Adrenal gland (tissue), 9 donors: ENCODE measurements at regions not wholly inside any gene's neighbourhood (a gene's known extent, or its start where the extent isn't known, plus 50 kb on each side); places are given as distances from the start of the nearest gene placed in this dataset.

Experiments
- DNase-seq, 7 donors: peaks; one replicate each; pipeline ENCODE4 v3.0.0-alpha.2; 2019 to 2020
- H3K27ac ChIP-seq, 5 donors: fragments of 200-600 bp; sonication (generic) in 4 of 5; 1 replicate in 3 of 5; 2 replicates in 2 of 5; pipeline versions ENCODE4 v1.5.1 to v1.8.0; 2016 to 2020; ENCODE audit warnings: mild to moderate bottlenecking in 1 of 5
- H3K27me3 ChIP-seq: fragments of 200-600 bp; 2 replicates; pipeline ENCODE4 v1.8.0; 2021
- H3K36me3 ChIP-seq, 2 donors: fragments of 200-600 bp; replicated peaks in 1 of 2; 1 replicate in 1 of 2; 2 replicates in 1 of 2; pipeline versions ENCODE4 v1.5.1 to v1.8.0; 2018 to 2022
- H3K4me1 ChIP-seq, 2 donors: fragments of 200-600 bp; replicated peaks in 1 of 2; 1 replicate in 1 of 2; 2 replicates in 1 of 2; pipeline versions ENCODE4 v1.5.1 to v1.8.0; 2018 to 2021
- H3K4me3 ChIP-seq, 4 donors: fragments of 200-600 bp; sonication (generic) in 3 of 4; one replicate each; pipeline ENCODE4 v1.5.1; 2016 to 2018
- H3K9me3 ChIP-seq, 3 donors: fragments of 200-600 bp; sonication (generic) in 1 of 3; replicated peaks in 1 of 3; 1 replicate in 2 of 3; 2 replicates in 1 of 3; pipeline versions ENCODE4 v1.5.1 to v1.8.0; 2016 to 2021
- POLR2A ChIP-seq, 2 donors: fragments of 450-650 bp; IDR thresholded peaks; one replicate each; pipeline ENCODE4 v1.6.1; 2017; ENCODE audit warnings: antibody characterized with exemption in 2 of 2, mild to moderate bottlenecking in 2 of 2, moderate library complexity in 1 of 2
- WGBS, 4 donors: extraction: QIAGEN DNeasy Blood & Tissue Kit in 2 of 4; methylation state at CpG; one replicate each; pipeline versions ENCODE4 v1.1.5 to v1.1.7; 2013 to 2017; 5-methylcytosine and 5-hydroxymethylcytosine counted together
- intact Hi-C, 2 donors: fragments of 100-400 bp; cut with DNase I; formaldehyde crosslinking; loops; one replicate each; pipeline versions ENCODE4 v1.14.1 to v1.15.0; 2022 to 2023
- TF ChIP-seq, protein P1 (sequence below), 6 experiments: fragments of 450-650 bp in 4 of 6; fragments of 200-600 bp in 2 of 6; sonication (generic) in 1 of 6; IDR thresholded peaks; 1 replicate in 5 of 6; 2 replicates in 1 of 6; pipeline versions ENCODE4 v1.5.1 to v1.8.0; 2016 to 2021; ENCODE audit warnings: antibody characterized with exemption in 6 of 6, mild to moderate bottlenecking in 2 of 6, moderate library complexity in 1 of 6
- donor health status: healthy with polysubstance abuse.
- donor health status: Bipolar disorder and iron deficiency.
- donor health status: DM: yes; HTN: yes; CAD: no.
- donor health status: DM: no; HTN: no; CAD: no.
- donor health status: DM: no; HTN: no; CAD: no.

DNA sequence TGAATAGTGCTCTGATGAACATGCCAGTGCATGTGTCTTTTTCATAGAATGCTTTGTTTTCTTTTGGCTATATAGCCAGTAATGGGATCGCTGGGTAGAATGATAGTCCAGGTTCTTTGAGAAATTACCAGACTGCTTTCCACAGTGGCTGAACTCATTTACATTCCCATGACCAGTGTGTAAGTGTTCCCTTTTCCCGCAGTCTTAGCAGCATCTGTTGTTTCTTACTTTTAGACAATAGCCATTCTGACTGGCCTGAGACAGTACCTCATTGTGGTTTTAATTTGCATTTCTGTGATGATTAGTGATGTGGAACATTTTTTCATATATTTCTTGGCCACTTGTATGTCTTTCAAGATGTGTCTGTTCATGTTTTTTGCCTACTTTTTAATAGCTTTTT is 784.5 kb downstream of the USP25 start:
- WGBS, 4 donors: 96 to 100% (median 97%) methylated on average over 2 of the region's 2 CpGs

DNA sequence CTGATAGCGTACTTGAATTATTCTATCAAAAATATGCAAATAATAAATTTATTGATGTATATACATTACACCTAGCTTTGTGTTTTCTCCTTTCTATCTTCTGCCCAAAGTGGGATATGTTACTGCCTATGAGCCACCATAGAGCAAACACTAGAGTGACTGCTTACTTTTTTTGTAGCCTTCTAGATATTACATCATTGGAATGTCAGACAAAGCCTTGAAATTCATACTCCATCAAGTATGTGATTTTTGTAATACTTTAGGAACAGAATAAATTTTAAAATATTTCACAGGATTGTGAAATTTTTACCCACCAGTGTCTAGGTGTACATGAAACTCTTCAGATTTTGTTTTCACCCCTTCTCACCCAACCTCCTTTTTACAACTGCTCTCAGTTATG is 787.6 kb downstream of the USP25 start:
- TF ChIP-seq, protein P1, sequence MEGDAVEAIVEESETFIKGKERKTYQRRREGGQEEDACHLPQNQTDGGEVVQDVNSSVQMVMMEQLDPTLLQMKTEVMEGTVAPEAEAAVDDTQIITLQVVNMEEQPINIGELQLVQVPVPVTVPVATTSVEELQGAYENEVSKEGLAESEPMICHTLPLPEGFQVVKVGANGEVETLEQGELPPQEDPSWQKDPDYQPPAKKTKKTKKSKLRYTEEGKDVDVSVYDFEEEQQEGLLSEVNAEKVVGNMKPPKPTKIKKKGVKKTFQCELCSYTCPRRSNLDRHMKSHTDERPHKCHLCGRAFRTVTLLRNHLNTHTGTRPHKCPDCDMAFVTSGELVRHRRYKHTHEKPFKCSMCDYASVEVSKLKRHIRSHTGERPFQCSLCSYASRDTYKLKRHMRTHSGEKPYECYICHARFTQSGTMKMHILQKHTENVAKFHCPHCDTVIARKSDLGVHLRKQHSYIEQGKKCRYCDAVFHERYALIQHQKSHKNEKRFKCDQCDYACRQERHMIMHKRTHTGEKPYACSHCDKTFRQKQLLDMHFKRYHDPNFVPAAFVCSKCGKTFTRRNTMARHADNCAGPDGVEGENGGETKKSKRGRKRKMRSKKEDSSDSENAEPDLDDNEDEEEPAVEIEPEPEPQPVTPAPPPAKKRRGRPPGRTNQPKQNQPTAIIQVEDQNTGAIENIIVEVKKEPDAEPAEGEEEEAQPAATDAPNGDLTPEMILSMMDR (IDR thresholded peaks at IDR 0.05): no peak

More for the DNA sequence above, 784.5 kb downstream of the USP25 start:
- no peaks in the 10 kb centered on the region for H3K27me3 ChIP-seq
- no peak overlapping the region for H3K4me3 ChIP-seq
- intact Hi-C loops: no loop called here
- peaks cover 0 to 5% of the 10 kb centered on the region in 2 donors for H3K4me1 ChIP-seq
- TF ChIP-seq, protein P1 (IDR thresholded peaks at IDR 0.05): no peak
- TF ChIP-seq POLR2A (IDR thresholded peaks at IDR 0.05): no peak
- no peaks in the 10 kb centered on the region for H3K36me3 ChIP-seq
- peaks cover 0 to 5% (median 0%) of the 10 kb centered on the region in 3 donors for H3K9me3 ChIP-seq
- no peak overlapping the region for H3K27ac ChIP-seq
- no peak for DNase-seq

DNA sequence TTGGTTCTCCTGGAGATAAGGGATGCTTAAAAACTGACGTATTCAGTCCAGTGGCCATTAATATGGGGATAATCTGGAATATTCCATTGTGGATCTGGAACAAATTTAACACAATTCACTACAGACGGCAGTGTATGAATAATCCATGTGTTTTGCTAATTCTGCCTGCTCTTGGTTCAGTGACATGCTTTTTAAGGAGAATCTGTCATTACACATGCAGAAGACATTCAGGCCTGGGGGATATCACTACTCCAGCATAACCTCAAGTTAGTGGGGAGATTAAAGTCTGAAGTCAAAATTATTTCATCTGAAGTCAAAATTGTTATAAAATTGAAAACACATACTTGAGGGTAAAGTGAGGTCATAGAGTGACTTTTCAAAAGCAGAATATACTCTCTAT is 789.3 kb downstream of the USP25 start:
- Histone ChIP-seq H3K4me3 (no peak overlapping the region), H3K4me1 (peaks cover 0 to 5% of the 10 kb centered on the region in 2 donors), H3K9me3 (peaks cover 0 to 5% (median 0%) of the 10 kb centered on the region in 3 donors), H3K27ac (no peak overlapping the region), H3K36me3 (no peaks in the 10 kb centered on the region), H3K27me3 (no peaks in the 10 kb centered on the region)
- WGBS, 4 donors: 86 to 92% (median 91%) methylated on average over 2 of the region's 2 CpGs
- TF ChIP-seq, protein P1 (IDR thresholded peaks at IDR 0.05): no peak
- no peak for TF ChIP-seq POLR2A (IDR thresholded peaks at IDR 0.05)
- no peak for DNase-seq
- intact Hi-C loops: no loop called here

More for the DNA sequence above, 787.6 kb downstream of the USP25 start:
- Histone ChIP-seq H3K27ac (peak overlapping the region in 1 of 5 donors; percentile 32), H3K36me3 (no peaks in the 10 kb centered on the region), H3K27me3 (no peaks in the 10 kb centered on the region), H3K4me1 (peaks cover 0 to 5% of the 10 kb centered on the region in 2 donors), H3K4me3 (no peak overlapping the region), H3K9me3 (peaks cover 0 to 5% (median 0%) of the 10 kb centered on the region in 3 donors)
- 91 to 100% (median 96%) methylated on average over 1 of the region's 1 CpG for WGBS, 4 donors
- intact Hi-C loops: no loop called here
- no peak for DNase-seq

DNA sequence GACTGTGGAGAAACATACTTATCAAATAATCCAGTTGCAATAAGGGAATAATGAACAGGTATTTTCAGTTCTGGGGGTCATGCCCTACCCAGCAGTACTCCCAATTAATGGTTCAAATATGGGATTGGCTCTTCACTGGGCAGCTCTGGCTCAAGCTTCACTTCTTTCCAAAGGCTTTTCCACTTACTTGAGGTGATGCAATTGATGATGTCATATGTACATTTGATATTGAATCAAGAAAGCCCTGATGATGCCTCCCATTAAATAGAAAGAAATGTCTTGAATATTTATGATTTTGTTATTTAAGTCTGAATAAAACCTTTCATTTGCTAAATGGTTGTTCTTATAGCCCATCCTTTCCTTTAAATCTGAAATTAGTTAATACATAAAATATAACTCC is 789.9 kb downstream of the USP25 start:
- Histone ChIP-seq H3K4me1 (peaks cover 0 to 5% of the 10 kb centered on the region in 2 donors), H3K27me3 (no peaks in the 10 kb centered on the region), H3K9me3 (peaks cover 0 to 5% (median 0%) of the 10 kb centered on the region in 3 donors), H3K36me3 (no peaks in the 10 kb centered on the region), H3K27ac (no peak overlapping the region), H3K4me3 (no peak overlapping the region)
- intact Hi-C loops: no loop called here
- DNase-seq: no peak
- TF ChIP-seq POLR2A (IDR thresholded peaks at IDR 0.05): no peak
- TF ChIP-seq, protein P1 (IDR thresholded peaks at IDR 0.05): no peak
